WTC11 (cell line): ENCODE measurements at regions not wholly inside any gene's neighbourhood (a gene's known extent, or its start where the extent isn't known, plus 50 kb on each side); places are given as distances from the start of the nearest gene placed in this dataset.
A peak's percentile ranks its signal among the peaks of the same experiment; 100 is the strongest.

Experiments
- ATAC-seq: fragments of 200-7000 bp; cut with Tn5 transposase; 2 replicates; pipeline ENCODE4 v1.10.0; 2021; ENCODE audit warnings: mild to moderate bottlenecking, moderate library complexity
- CTCF ChIA-PET: fragments of 300-600 bp; sonication (Branson Sonifier 250); formaldehyde crosslinking; loops from one replicate; lab custom pipeline; 2021; ENCODE audit warnings: antibody characterized with exemption; lab: Charles Lee
- POLR2A ChIA-PET: fragments of 350-600 bp; sonication (Branson Sonifier 250); formaldehyde crosslinking; loops from one replicate; lab custom pipeline; 2021; ENCODE audit warnings: antibody characterized with exemption; lab: Charles Lee
- DNase-seq: peaks from one replicate; pipeline ENCODE4 v3.0.0; 2021; ENCODE audit warnings: low spot score
- H3K27ac Mint-ChIP-seq: 2 replicates; pipeline ENCODE4 v1.8.0; 2021; ENCODE audit warnings: mixed read lengths
- H3K27me3 Mint-ChIP-seq: 2 replicates; pipeline ENCODE4 v1.8.0; 2021; ENCODE audit warnings: low read depth, mild to moderate bottlenecking, moderate library complexity, mixed read lengths
- H3K36me3 Mint-ChIP-seq: 2 replicates; pipeline ENCODE4 v1.8.0; 2021; ENCODE audit warnings: mixed read lengths
- H3K4me1 Mint-ChIP-seq: 2 replicates; pipeline ENCODE4 v1.8.0; 2022; ENCODE audit warnings: mixed read lengths
- H3K4me3 Mint-ChIP-seq: 2 replicates; pipeline ENCODE4 v1.8.0; 2021; ENCODE audit warnings: mild to moderate bottlenecking, moderate library complexity, mixed read lengths
- H3K9me3 Mint-ChIP-seq: 2 replicates; pipeline ENCODE4 v1.8.0; 2021; ENCODE audit warnings: mixed read lengths
- CREM ChIP-seq: sonication (generic); formaldehyde crosslinking; IDR thresholded peaks from 2 replicates; pipeline ENCODE4 v1.8.1; 2022; ENCODE audit warnings: mild to moderate bottlenecking, missing genetic modification reagents, moderate library complexity
- ELF4 ChIP-seq: sonication (generic); formaldehyde crosslinking; IDR thresholded peaks from 2 replicates; pipeline ENCODE4 v1.8.1; 2022; ENCODE audit warnings: low read depth, mild to moderate bottlenecking, moderate library complexity, missing genetic modification reagents
- FOXK1 ChIP-seq: sonication (generic); formaldehyde crosslinking; IDR thresholded peaks from 2 replicates; pipeline ENCODE4 v1.8.0; 2022; ENCODE audit warnings: mild to moderate bottlenecking, moderate library complexity, missing genetic modification reagents
- GTF2I ChIP-seq: fragments of 250-450 bp; sonication (Bioruptor Pico); conservative IDR thresholded peaks from 2 replicates; pipeline ENCODE4 v1.4.0; 2021; ENCODE audit warnings: mild to moderate bottlenecking
- NFE2L1 ChIP-seq: sonication (generic); formaldehyde crosslinking; IDR thresholded peaks from 2 replicates; pipeline ENCODE4 v1.8.1; 2023; ENCODE audit warnings: missing genetic modification reagents
- NFYB ChIP-seq: sonication (generic); formaldehyde crosslinking; conservative IDR thresholded peaks from 2 replicates; pipeline ENCODE4 v1.8.0; 2022; ENCODE audit warnings: low read depth, missing genetic modification reagents
- NR1H2 ChIP-seq: sonication (generic); formaldehyde crosslinking; IDR thresholded peaks from 2 replicates; pipeline ENCODE4 v1.9.0; 2021; ENCODE audit warnings: mild to moderate bottlenecking, moderate library complexity, missing genetic modification reagents
- RORB ChIP-seq: fragments of 250-450 bp; sonication (Bioruptor Pico); IDR thresholded peaks from 2 replicates; pipeline ENCODE4 v1.9.0; 2021; ENCODE audit warnings: mild to moderate bottlenecking
- TEAD1 ChIP-seq: sonication (generic); formaldehyde crosslinking; IDR thresholded peaks from 2 replicates; pipeline ENCODE4 v1.8.0; 2022; ENCODE audit warnings: mild to moderate bottlenecking, missing genetic modification reagents
- ZBTB21 ChIP-seq: sonication (generic); formaldehyde crosslinking; IDR thresholded peaks from 2 replicates; pipeline ENCODE4 v1.8.1; 2023; ENCODE audit warnings: mild to moderate bottlenecking, missing genetic modification reagents, borderline replicate concordance
- ZNF219 ChIP-seq: sonication (generic); formaldehyde crosslinking; IDR thresholded peaks from 2 replicates; pipeline ENCODE4 v1.8.0; 2023; ENCODE audit warnings: missing genetic modification reagents, mild to moderate bottlenecking, borderline replicate concordance
- ZNF317 ChIP-seq: sonication (generic); formaldehyde crosslinking; IDR thresholded peaks from 2 replicates; pipeline ENCODE4 v1.8.1; 2023; ENCODE audit warnings: low read depth, mild to moderate bottlenecking, moderate library complexity, missing genetic modification reagents, borderline replicate concordance
- ZNF416 ChIP-seq: fragments of 250-450 bp; sonication (Bioruptor Pico); IDR thresholded peaks from 2 replicates; pipeline ENCODE4 v1.9.0; 2021; ENCODE audit warnings: mild to moderate bottlenecking, inconsistent platforms
- TF ChIP-seq, protein P1 (sequence below): sonication (generic); formaldehyde crosslinking; IDR thresholded peaks from 2 replicates; pipeline ENCODE4 v1.8.0; 2022; ENCODE audit warnings: mild to moderate bottlenecking, missing genetic modification reagents
- TF ChIP-seq, protein P2 (sequence below): fragments of 200-600 bp; IDR thresholded peaks from 2 replicates; pipeline ENCODE4 v1.8.0; 2022; ENCODE audit warnings: antibody characterized with exemption
- TF ChIP-seq, protein P3 (sequence below): sonication (generic); formaldehyde crosslinking; IDR thresholded peaks from 2 replicates; pipeline ENCODE4 v1.8.1; 2022; ENCODE audit warnings: mild to moderate bottlenecking, missing genetic modification reagents, moderate library complexity, borderline replicate concordance
- TF ChIP-seq, protein P4 (sequence below): sonication (generic); formaldehyde crosslinking; IDR thresholded peaks from 2 replicates; pipeline ENCODE4 v1.8.0; 2022; ENCODE audit warnings: missing genetic modification reagents
- TF ChIP-seq, protein P5 (sequence below): fragments of 250-450 bp; sonication (Bioruptor Pico); IDR thresholded peaks from 2 replicates; pipeline ENCODE4 v1.9.0; 2021; ENCODE audit warnings: mild to moderate bottlenecking
- TF ChIP-seq, protein P6 (sequence below): sonication (generic); formaldehyde crosslinking; IDR thresholded peaks from 2 replicates; pipeline ENCODE4 v1.8.1; 2023; ENCODE audit warnings: mild to moderate bottlenecking, missing genetic modification reagents

DNA sequence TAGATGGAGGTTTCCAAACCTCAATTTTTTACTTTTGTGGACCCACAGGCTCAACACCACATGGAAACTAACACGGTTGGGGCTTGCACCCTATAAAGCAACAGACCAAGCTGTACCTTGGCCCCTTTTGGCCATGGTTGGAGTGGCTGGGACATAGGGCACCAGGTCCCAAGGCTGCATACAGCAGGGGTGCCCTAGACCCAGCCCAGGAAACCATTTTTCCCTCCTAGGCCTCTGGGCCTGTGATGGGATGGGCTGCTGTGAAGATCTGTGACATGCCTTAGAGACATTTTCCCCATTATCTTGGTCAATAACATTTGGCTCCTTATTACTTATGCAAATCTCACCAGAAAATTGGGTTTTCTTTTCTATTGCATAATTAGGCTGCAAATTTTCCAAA is 337.0 kb upstream of the CADM2 start:
- DNase-seq (no peak), ATAC-seq (no peak)
- TF ChIP-seq ELF4 (CRISPR knock-in tag) = no peak
- TF ChIP-seq ZNF416 = peak; percentile 68; the same call in 1 of the 2 replicates
- no peaks in the 10 kb centered on the region for H3K27me3 Mint-ChIP-seq
- ChIA-PET CTCF (no interaction called here), POLR2A (no interaction called here)
- peaks cover 29% of the 10 kb centered on the region for H3K9me3 Mint-ChIP-seq
- no peak overlapping the region for H3K27ac Mint-ChIP-seq
- no peaks in the 10 kb centered on the region for H3K4me1 Mint-ChIP-seq
- peaks cover 21% of the 10 kb centered on the region for H3K36me3 Mint-ChIP-seq
- no peak overlapping the region for H3K4me3 Mint-ChIP-seq

DNA sequence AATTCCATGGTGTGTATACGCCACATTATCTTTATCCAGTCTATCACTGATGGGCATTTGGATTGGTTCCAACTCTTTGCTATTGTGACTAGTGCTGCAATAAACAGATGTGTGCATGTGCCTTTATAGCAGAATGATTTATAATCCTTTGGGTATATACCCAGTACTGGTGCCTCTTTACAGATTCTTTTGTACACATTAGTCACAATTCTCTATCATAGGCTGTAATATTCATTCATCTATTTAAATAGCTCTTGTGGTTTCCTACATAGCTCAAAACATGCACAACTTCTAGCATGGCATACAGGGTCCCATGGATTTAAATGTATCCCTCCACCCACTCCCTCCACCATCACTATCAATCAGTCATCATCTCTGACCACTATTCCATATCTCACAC is 324.1 kb upstream of the CADM2 start:
- Mint-ChIP-seq H3K4me1 (no peaks in the 10 kb centered on the region), H3K27me3 (no peaks in the 10 kb centered on the region), H3K9me3 (no peaks in the 10 kb centered on the region), H3K36me3 (no peaks in the 10 kb centered on the region), H3K4me3 (no peak overlapping the region), H3K27ac (no peak overlapping the region)
- TF ChIP-seq, protein P1, sequence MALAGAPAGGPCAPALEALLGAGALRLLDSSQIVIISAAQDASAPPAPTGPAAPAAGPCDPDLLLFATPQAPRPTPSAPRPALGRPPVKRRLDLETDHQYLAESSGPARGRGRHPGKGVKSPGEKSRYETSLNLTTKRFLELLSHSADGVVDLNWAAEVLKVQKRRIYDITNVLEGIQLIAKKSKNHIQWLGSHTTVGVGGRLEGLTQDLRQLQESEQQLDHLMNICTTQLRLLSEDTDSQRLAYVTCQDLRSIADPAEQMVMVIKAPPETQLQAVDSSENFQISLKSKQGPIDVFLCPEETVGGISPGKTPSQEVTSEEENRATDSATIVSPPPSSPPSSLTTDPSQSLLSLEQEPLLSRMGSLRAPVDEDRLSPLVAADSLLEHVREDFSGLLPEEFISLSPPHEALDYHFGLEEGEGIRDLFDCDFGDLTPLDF (CRISPR knock-in tag) = no peak
- TF ChIP-seq NFE2L1 (CRISPR knock-in tag) = no peak
- TF ChIP-seq NR1H2 (CRISPR knock-in tag) = no peak
- TF ChIP-seq, protein P2, sequence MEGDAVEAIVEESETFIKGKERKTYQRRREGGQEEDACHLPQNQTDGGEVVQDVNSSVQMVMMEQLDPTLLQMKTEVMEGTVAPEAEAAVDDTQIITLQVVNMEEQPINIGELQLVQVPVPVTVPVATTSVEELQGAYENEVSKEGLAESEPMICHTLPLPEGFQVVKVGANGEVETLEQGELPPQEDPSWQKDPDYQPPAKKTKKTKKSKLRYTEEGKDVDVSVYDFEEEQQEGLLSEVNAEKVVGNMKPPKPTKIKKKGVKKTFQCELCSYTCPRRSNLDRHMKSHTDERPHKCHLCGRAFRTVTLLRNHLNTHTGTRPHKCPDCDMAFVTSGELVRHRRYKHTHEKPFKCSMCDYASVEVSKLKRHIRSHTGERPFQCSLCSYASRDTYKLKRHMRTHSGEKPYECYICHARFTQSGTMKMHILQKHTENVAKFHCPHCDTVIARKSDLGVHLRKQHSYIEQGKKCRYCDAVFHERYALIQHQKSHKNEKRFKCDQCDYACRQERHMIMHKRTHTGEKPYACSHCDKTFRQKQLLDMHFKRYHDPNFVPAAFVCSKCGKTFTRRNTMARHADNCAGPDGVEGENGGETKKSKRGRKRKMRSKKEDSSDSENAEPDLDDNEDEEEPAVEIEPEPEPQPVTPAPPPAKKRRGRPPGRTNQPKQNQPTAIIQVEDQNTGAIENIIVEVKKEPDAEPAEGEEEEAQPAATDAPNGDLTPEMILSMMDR = no peak
- no peak for TF ChIP-seq ZNF317 (CRISPR knock-in tag)
- TF ChIP-seq, protein P3, sequence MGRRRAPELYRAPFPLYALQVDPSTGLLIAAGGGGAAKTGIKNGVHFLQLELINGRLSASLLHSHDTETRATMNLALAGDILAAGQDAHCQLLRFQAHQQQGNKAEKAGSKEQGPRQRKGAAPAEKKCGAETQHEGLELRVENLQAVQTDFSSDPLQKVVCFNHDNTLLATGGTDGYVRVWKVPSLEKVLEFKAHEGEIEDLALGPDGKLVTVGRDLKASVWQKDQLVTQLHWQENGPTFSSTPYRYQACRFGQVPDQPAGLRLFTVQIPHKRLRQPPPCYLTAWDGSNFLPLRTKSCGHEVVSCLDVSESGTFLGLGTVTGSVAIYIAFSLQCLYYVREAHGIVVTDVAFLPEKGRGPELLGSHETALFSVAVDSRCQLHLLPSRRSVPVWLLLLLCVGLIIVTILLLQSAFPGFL (CRISPR knock-in tag) = no peak
- ChIA-PET POLR2A (no interaction called here), CTCF (no interaction called here)
- ATAC-seq = no peak
- DNase-seq = no peak

DNA sequence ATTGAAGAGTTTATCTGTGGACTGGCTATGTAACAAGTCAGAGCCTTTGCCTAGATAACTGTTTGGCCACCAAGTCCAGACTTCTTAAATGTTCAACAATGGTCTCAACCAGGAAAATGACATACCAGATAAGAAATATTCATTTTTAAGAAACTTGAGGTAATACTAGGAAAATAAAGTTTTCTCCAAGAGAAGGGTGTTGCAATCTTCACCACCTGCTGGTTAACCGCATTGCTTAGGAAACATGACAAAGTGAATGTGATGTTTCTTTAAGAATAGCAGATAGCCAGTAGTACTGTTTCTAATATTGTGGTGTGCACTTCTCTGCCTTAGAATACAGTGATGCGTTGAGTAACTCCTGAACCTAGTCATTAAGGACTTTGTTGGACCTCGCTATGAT is 321.5 kb upstream of the CADM2 start:
- Mint-ChIP-seq H3K9me3 (peaks cover 4% of the 10 kb centered on the region), H3K27me3 (no peaks in the 10 kb centered on the region), H3K4me1 (no peaks in the 10 kb centered on the region)

DNA sequence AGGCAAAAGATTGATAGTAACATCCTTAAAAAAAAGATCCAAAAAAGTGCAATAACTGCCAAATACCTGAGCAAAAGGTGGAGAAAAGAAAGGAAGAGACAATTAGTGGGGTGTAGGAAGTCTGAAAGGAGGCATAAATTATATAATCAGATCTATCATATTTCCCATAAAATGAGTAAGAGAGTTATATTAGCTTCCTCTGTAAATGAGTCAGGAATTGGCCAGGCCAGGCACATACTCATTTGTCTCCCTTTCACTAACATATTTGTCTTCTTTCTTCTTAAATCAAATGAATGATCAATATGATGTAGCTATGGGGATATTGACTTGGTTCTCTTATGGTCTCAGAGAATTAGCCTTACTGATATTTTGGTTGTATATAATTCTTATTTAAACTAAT is 292.3 kb upstream of the CADM2 start:
- TF ChIP-seq, protein P4, sequence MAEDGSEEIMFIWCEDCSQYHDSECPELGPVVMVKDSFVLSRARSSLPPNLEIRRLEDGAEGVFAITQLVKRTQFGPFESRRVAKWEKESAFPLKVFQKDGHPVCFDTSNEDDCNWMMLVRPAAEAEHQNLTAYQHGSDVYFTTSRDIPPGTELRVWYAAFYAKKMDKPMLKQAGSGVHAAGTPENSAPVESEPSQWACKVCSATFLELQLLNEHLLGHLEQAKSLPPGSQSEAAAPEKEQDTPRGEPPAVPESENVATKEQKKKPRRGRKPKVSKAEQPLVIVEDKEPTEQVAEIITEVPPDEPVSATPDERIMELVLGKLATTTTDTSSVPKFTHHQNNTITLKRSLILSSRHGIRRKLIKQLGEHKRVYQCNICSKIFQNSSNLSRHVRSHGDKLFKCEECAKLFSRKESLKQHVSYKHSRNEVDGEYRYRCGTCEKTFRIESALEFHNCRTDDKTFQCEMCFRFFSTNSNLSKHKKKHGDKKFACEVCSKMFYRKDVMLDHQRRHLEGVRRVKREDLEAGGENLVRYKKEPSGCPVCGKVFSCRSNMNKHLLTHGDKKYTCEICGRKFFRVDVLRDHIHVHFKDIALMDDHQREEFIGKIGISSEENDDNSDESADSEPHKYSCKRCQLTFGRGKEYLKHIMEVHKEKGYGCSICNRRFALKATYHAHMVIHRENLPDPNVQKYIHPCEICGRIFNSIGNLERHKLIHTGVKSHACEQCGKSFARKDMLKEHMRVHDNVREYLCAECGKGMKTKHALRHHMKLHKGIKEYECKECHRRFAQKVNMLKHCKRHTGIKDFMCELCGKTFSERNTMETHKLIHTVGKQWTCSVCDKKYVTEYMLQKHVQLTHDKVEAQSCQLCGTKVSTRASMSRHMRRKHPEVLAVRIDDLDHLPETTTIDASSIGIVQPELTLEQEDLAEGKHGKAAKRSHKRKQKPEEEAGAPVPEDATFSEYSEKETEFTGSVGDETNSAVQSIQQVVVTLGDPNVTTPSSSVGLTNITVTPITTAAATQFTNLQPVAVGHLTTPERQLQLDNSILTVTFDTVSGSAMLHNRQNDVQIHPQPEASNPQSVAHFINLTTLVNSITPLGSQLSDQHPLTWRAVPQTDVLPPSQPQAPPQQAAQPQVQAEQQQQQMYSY (CRISPR knock-in tag) = no peak
- TF ChIP-seq NFYB (CRISPR knock-in tag) = no peak
- TF ChIP-seq ZNF219 (CRISPR knock-in tag) = no peak
- TF ChIP-seq NFE2L1 (CRISPR knock-in tag) = no peak
- no peak for TF ChIP-seq RORB (CRISPR knock-in tag)
- TF ChIP-seq, protein P5, sequence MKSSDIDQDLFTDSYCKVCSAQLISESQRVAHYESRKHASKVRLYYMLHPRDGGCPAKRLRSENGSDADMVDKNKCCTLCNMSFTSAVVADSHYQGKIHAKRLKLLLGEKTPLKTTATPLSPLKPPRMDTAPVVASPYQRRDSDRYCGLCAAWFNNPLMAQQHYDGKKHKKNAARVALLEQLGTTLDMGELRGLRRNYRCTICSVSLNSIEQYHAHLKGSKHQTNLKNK (CRISPR knock-in tag) = no peak
- no peak for TF ChIP-seq CREM (CRISPR knock-in tag)
- no peak for TF ChIP-seq ZBTB21 (CRISPR knock-in tag)
- TF ChIP-seq, all 79 proteins: peak for 0
- H3K4me3 Mint-ChIP-seq = no peak overlapping the region
- H3K4me1 Mint-ChIP-seq = no peaks in the 10 kb centered on the region
- ATAC-seq = no peak
- peaks cover 8% of the 10 kb centered on the region for H3K9me3 Mint-ChIP-seq
- DNase-seq = no peak
- CTCF ChIA-PET = no interaction called here
- H3K27me3 Mint-ChIP-seq = no peaks in the 10 kb centered on the region
- POLR2A ChIA-PET = no interaction called here
- no peaks in the 10 kb centered on the region for H3K36me3 Mint-ChIP-seq
- H3K27ac Mint-ChIP-seq = no peak overlapping the region

More for the DNA sequence above, 321.5 kb upstream of the CADM2 start:
- no peak for DNase-seq
- POLR2A ChIA-PET = no interaction called here
- TF ChIP-seq, protein P6, sequence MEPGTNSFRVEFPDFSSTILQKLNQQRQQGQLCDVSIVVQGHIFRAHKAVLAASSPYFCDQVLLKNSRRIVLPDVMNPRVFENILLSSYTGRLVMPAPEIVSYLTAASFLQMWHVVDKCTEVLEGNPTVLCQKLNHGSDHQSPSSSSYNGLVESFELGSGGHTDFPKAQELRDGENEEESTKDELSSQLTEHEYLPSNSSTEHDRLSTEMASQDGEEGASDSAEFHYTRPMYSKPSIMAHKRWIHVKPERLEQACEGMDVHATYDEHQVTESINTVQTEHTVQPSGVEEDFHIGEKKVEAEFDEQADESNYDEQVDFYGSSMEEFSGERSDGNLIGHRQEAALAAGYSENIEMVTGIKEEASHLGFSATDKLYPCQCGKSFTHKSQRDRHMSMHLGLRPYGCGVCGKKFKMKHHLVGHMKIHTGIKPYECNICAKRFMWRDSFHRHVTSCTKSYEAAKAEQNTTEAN (CRISPR knock-in tag) = no peak
- TF ChIP-seq FOXK1 (CRISPR knock-in tag) (no peak), NFE2L1 (CRISPR knock-in tag) (no peak), TEAD1 (no peak), GTF2I (CRISPR knock-in tag) (no peak)
- TF ChIP-seq, all 79 proteins: peak for 0
- Mint-ChIP-seq H3K4me3 (no peak overlapping the region), H3K36me3 (no peaks in the 10 kb centered on the region), H3K27ac (no peak overlapping the region)
- ATAC-seq = no peak
- CTCF ChIA-PET = no interaction called here
